A204.1 (cell line): ENCODE measurements at regions not wholly inside any gene's neighbourhood (a gene's known extent, or its start where the extent isn't known, plus 50 kb on each side); places are given as distances from the start of the nearest gene placed in this dataset.

ENCODE experiments used
- FAIRE-seq: peaks from 2 replicates; lab custom pipeline; 2012; peaks lifted over from hg19 to GRCh38; lab: Jason Lieb, UNC

- FAIRE-seq: no peak
Measured at GRCh38 chr6:144729502-144729901, 444.4 kb downstream of the UTRN start.

DNA sequence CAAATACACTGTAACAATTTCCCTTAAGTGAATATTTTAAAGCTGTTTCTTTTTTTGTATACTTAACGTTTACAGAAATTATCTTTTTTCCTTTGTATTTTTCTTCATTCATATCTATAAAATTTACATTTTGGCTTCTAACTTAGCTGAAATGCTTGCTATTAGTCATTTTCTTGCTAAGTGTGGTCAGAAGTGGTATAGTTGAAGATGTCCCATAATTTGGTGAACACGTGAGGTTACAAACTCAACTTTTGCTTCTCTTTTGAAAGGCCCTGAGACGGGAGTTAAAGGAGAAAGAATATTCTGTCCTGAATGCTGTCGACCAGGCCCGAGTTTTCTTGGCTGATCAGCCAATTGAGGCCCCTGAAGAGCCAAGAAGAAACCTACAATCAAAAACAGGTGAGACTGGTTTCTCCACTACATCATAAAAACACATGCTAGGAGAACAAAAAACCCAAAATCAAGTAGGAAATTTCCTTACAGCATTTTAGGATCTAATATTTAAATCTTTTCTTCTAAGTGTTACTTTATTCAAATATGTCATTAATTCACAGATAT lies 445.0 kb downstream of the UTRN start:
- FAIRE-seq: no peak

GRCh38 chr6:144731229-144731628 lies 446.1 kb downstream of the UTRN start:
- no peak for FAIRE-seq

DNA sequence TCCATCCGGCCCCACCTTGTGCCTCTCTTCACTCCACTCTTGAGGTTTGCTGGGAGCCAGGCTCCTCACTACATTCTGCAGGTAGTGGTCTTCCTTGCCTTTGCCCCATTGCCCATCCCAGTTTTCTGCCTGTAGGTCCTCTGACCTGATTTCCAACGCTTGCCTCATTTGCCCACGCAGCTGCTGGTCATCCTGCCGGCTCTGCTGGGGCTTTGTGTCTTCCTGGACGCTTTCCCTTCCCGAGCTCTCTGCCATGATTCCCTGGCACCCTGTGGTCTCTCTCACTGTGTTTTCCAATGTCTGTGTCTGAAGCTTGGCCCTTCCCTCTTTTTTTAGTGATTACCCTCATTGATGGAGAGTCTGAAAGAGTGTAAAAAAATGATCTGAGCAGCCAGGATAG lies 451.6 kb downstream of the UTRN start:
- FAIRE-seq: no peak

DNA sequence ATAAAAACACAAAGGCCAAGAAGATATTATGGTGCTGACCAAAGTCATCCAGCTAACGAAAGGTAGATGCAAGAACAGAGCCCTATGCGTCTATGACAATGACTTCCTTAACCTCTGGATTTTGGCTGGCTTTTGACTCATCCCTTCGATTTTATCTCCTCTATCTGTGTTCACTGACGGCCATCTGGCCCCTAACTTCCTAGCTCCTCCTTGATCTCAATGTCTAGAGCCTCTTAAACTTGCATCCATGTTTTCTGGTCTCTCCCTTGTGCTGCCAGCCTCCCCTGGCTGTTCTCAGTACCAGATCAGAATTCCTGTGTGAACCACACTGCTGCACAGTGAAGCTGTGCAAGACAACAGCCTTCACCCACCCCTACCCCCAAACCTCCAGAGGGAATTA lies 452.9 kb downstream of the UTRN start:
- FAIRE-seq: no peak

GRCh38 chr6:144739873-144740272 lies 454.7 kb downstream of the UTRN start:
- FAIRE-seq: no peak

- FAIRE-seq: no peak
Measured at GRCh38 chr6:144741659-144742058, 456.5 kb downstream of the UTRN start.

DNA sequence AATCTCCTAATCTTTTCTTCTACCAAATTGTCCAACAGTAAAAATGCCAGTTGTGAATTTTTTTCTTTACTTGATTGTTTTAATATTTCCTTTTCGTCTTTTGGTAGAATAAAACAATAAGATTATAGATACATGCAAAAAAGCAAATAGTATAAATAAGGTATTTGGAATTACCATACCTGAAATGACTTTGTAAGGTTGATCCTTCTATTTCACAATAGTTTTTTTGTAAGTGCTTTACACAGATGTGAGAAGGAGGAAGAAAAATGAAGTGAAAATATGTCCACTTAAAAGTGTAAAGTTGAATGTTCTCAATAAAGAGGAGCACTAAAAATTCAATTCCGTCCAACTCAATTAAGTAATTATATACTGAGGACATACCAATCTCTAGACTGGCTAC lies 457.6 kb downstream of the UTRN start:
- no peak for FAIRE-seq

GRCh38 chr6:144744720-144745119 lies 459.6 kb downstream of the UTRN start:
- FAIRE-seq: no peak

GRCh38 chr6:144745439-144745838 lies 460.3 kb downstream of the UTRN start:
- no peak for FAIRE-seq

DNA sequence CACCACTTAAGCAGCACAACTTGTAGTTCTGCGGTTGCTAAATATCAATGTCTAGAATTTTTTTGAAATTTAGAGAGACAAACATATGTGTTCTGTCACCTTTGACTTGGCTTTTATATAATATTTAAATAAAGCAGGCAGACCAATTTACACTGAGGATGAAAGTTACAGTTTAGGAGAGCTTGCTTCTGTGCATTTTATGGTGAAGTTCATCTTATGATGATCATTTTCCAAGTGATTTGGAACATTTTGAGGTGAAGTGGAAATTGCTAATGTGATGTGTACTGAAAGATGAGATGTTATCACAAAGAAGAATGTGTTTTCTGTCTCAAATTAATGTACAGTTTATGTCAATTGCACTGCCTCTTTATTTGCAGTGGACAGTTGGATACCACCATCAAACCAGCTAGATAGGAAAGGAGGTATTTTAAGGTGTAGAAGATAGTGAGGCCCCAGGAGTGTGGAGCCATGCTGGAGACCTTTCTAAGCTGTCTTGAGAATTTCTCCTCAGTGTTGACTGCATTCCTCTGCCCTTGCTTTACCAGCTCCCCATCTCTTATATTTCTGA lies 461.9 kb downstream of the UTRN start:
- no peak for FAIRE-seq

GRCh38 chr6:144749263-144749662 lies 464.1 kb downstream of the UTRN start:
- FAIRE-seq: no peak

- FAIRE-seq: no peak
Measured at GRCh38 chr6:144753023-144753705, 468.0 kb downstream of the UTRN start.

DNA sequence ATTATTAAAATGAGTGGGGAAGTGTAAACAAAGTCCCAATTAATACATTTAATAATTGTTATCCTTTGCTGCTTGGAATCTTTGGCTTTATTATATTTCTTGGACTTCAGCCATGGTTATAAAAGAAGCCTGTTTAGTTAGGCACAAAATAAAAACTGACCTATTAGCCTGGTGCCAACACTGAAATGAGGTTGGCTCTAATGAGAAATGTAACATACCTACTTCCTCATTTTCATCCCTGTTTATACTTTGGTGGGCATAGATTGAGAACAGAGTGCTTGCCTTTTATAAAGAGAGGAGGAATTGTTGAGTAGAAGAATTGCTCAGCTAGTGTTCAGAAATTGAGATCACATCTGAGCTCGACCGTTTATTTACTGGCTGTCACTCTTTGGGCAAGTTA lies 471.3 kb downstream of the UTRN start:
- FAIRE-seq: no peak

- FAIRE-seq: no peak
Measured at GRCh38 chr6:144757299-144757698, 472.2 kb downstream of the UTRN start.

GRCh38 chr6:144757730-144758129 lies 472.6 kb downstream of the UTRN start:
- FAIRE-seq: no peak

DNA sequence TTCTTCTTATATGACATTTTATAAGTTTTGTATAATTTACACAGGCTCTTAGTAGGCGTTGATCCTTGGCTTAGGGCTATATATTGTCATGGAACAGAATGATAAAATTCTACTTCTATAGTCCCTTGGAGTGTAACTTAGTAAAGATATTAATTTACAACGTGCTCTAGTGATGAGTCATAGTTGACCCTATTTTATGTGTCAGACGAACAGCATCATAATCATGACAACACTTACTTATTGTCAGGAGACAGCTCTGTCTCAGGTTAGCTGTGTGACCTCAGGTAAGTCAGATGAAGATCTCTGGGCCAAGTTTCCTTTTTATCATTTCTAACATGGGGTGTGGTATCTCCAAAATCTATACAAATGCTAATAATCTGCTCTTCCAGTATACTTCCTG lies 473.5 kb downstream of the UTRN start:
- FAIRE-seq: no peak

DNA sequence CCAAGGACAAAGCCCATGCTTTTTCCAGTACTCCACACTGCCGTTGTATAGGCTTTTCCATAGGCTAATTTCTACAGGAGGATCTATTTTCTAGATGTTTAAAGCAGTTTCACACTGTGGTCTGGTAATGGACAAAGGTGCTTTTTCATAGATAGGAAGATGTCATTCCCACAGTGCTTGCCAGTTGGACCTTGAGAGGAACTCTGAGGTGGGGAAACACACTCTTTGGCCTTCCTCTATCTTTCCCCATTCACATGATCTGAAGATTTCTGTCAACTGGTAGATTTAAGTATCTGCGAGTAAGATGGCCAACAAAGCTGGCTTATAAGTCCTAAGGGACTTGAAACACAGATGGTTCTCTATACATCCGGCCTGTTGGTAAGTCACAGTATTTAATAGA lies 477.3 kb downstream of the UTRN start:
- no peak for FAIRE-seq

- no peak for FAIRE-seq
Measured at GRCh38 chr6:144767051-144767450, 481.9 kb downstream of the UTRN start.

DNA sequence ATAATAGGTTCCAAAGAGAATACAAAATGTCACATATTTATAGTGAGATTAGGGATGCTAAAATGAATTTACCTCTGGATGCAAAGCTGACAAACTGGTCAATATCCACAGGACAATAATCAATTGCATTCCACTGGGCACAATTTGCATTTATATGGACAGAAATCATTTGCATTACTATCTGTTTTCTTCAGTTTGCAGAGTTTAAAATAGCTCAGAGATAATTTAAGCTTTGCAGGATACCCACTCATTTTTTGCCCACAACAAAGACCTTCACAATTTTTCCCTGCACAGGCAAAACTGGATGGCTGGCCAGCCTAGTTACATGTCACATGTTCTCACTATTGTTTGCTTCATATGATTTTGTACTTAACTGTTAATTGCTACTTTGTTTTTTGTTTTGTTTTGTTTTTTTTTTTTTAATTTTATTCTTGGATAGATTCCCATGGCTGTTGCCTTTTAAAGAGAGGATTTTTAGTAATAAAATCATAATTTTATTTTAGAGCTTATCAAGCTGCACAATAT lies 483.5 kb downstream of the UTRN start:
- FAIRE-seq: no peak

DNA sequence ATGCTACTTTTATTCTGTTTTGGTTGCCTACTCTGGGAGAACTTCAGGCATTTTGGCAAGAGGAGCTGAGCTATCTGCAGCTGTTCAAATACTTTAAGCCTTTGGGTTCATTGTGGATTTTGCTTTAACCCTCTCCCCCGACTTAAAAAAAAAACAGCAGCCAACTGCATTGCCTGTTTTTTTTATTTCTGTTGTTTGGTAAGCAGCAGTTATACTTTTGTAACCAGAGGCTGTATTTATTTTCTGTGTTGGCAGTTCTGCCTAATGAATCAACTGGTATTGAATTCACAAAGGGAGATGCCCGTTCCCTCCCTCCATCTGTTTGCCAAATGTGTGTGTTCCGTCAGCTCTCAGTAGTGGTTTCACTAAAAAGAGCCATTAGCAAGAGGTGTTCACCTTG lies 484.0 kb downstream of the UTRN start:
- no peak for FAIRE-seq

DNA sequence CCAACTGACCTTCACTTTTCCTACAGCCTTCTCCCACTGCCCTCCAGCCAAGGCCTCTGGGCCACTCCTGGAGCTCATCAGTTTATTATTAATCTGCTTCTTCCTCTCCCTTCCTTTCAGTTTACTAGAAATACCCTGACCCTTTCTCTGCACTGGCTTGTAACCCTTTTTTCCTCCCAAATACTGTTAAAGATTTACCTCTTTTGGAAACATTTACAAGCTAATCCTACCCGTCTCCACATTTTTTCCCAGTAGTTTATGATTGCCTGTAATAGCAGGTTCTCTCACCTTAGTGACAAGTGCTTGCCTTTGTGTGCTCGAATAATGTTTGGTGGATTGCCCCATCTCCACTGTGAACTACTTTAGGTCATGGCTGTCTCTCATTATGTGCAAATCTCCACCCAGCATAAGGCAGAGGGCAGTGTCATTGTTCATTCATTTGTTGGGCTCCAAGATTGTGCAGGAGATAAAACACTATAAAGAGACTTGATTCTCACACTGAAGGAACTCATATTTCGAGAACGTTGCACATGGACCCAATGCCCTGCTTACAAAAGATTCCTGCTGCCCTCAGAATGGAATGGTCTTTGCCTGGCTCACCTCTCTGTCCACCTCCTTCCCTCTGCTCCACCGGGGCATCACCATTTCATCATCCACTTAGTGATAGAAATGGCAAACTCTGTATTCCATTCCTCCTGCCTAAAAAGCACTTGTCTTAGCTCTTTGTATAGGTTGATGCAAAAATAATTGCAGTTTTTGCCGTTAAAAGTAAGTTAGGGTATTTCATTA lies 491.1 kb downstream of the UTRN start:
- no peak for FAIRE-seq

DNA sequence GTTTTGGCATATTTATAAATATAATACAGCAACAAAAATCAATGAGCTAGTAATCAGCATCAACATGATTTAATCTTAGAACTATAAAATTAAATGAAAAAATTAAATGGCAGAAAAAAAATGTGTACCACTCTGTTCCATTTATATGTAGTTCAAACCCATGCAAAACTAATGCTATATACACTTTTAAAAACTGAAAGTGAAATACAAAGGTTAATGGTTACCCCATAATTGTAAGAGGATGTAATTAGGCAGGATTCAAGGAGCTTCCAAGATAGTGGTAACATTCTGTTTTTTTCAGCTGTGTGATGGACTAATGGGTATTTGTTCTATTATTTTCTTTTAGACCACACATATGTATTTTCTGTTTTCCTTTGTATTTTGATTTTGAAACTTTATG lies 492.1 kb downstream of the UTRN start:
- FAIRE-seq: no peak
